SH-SY5Y (cell line): ENCODE measurements at regions not wholly inside any gene's neighbourhood (a gene's known extent, or its start where the extent isn't known, plus 50 kb on each side); places are given as distances from the start of the nearest gene placed in this dataset.

Source experiments
- GATA2 ChIP-seq: IDR thresholded peaks from 2 replicates; pipeline ENCODE4 v1.6.1; 2011; ENCODE audit warnings: mild to moderate bottlenecking, low read depth, low read length
- GATA3 ChIP-seq: IDR thresholded peaks from 2 replicates; pipeline ENCODE4 v1.6.1; 2011; ENCODE audit warnings: low read depth, mild to moderate bottlenecking, low read length, moderate library complexity

- TF ChIP-seq GATA2, result no peak
- TF ChIP-seq GATA3, result no peak
These were observed 175.6 kb upstream of the RBPJ start for GRCh38 chr4:26145212-26145611.
